Endothelial cell of umbilical vein (primary cell): ENCODE measurements at regions not wholly inside any gene's neighbourhood (a gene's known extent, or its start where the extent isn't known, plus 50 kb on each side); places are given as distances from the start of the nearest gene placed in this dataset.

ENCODE experiments used
- CTCF ChIP-seq, 2 donors: IDR thresholded peaks; 1 replicate in 1 of 2; 2 replicates in 1 of 2; pipeline ENCODE4 v1.5.1; 2011; ENCODE audit warnings: low read length in 2 of 2, mild to moderate bottlenecking in 2 of 2, moderate library complexity in 2 of 2, control low read depth in 1 of 2, inconsistent platforms in 1 of 2, low read depth in 1 of 2; ENCODE audit not compliant: insufficient read depth in 1 of 2; ENCODE audit errors: extremely low read depth in 1 of 2
- EZH2 ChIP-seq: IDR thresholded peaks from 2 replicates; pipeline ENCODE4 v1.6.1; 2012; ENCODE audit warnings: borderline replicate concordance, low read depth, mild to moderate bottlenecking, moderate library complexity, low read length, inconsistent platforms; ENCODE audit not compliant: severe bottlenecking
- FOS ChIP-seq: IDR thresholded peaks from 2 replicates; pipeline ENCODE4 v1.6.1; 2011; ENCODE audit warnings: mild to moderate bottlenecking, low read length, moderate library complexity, borderline replicate concordance; ENCODE audit not compliant: insufficient read depth
- GATA2 ChIP-seq: IDR thresholded peaks from 2 replicates; pipeline ENCODE4 v1.7.0; 2011; ENCODE audit warnings: low read depth, mild to moderate bottlenecking, moderate library complexity, mixed read lengths, low read length; ENCODE audit not compliant: insufficient read length, insufficient read depth
- JUN ChIP-seq: IDR thresholded peaks from 2 replicates; pipeline ENCODE4 v1.6.1; 2011; ENCODE audit warnings: borderline replicate concordance, low read depth; ENCODE audit not compliant: insufficient read length, insufficient read depth
- MYC ChIP-seq: IDR thresholded peaks from one replicate; pipeline ENCODE4 v1.6.1; 2011; ENCODE audit warnings: mild to moderate bottlenecking, low read depth, low read length
- POLR2A ChIP-seq: IDR thresholded peaks from 2 replicates; pipeline ENCODE4 v1.6.1; 2012; ENCODE audit warnings: low read depth, mild to moderate bottlenecking, control low read depth, low read length
- POLR2AphosphoS5 ChIP-seq: IDR thresholded peaks from 2 replicates; pipeline ENCODE4 v1.6.1; 2012; ENCODE audit warnings: low read depth, mild to moderate bottlenecking, control low read depth, low read length, moderate library complexity; ENCODE audit not compliant: insufficient read depth

GRCh38 chr1:235049217-235049616 lies 79.4 kb downstream of the TOMM20 start:
- TF ChIP-seq POLR2AphosphoS5 (no peak), CTCF (IDR thresholded peaks at IDR 0.05; ENCODE audit: extremely low read depth in 1 of 2, insufficient read depth in 1 of 2, low read depth in 1 of 2, low read length in 2 of 2) (no peak), POLR2A (no peak), MYC (no peak), EZH2 (no peak), FOS (no peak), JUN (no peak), GATA2 (no peak)
